ENCODE measurements at regions not wholly inside any gene's neighbourhood (a gene's known extent, or its start where the extent isn't known, plus 50 kb on each side); places are given as distances from the start of the nearest gene placed in this dataset.

DNA sequence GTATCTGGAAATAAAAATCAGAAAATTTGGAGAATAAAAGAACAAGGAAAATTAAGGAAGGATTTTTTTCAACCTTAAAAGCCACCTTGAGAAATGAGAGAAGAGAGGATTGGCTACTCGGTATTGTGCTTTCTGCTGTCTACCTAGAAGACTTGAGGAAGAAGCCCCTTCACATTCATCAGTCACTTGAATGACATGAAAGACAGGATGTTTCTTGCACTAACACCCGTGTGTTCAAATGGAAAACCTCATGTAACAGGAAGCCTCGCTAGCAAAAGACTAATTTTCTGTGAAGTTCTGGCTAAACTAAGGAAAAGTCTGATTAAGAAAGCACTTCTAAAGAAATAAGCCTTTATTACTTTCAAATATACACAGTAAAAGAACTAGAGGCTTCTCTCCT is 69.9 kb downstream of the OLIG3 start:
- TF ChIP-seq, protein P1, sequence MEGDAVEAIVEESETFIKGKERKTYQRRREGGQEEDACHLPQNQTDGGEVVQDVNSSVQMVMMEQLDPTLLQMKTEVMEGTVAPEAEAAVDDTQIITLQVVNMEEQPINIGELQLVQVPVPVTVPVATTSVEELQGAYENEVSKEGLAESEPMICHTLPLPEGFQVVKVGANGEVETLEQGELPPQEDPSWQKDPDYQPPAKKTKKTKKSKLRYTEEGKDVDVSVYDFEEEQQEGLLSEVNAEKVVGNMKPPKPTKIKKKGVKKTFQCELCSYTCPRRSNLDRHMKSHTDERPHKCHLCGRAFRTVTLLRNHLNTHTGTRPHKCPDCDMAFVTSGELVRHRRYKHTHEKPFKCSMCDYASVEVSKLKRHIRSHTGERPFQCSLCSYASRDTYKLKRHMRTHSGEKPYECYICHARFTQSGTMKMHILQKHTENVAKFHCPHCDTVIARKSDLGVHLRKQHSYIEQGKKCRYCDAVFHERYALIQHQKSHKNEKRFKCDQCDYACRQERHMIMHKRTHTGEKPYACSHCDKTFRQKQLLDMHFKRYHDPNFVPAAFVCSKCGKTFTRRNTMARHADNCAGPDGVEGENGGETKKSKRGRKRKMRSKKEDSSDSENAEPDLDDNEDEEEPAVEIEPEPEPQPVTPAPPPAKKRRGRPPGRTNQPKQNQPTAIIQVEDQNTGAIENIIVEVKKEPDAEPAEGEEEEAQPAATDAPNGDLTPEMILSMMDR (IDR thresholded peaks at IDR 0.05 in 8 of 11, conservative IDR thresholded peaks at IDR 0.05 in 3 of 11) = no peak
- no peak for TF ChIP-seq POLR2A (IDR thresholded peaks at IDR 0.05)
